HepG2 (cell line): ENCODE measurements at regions not wholly inside any gene's neighbourhood (a gene's known extent, or its start where the extent isn't known, plus 50 kb on each side); places are given as distances from the start of the nearest gene placed in this dataset.

Experiments
- ATAC-seq: fragments of 200-7000 bp; cut with Tn5 transposase; 3 replicates; pipeline ENCODE4 v1.9.1; 2020; ENCODE audit warnings: mild to moderate bottlenecking, moderate library complexity
- BruUV-seq: library from RNA; stranded (reverse); fragments of 400-500 nt; replicated peaks from 2 replicates; lab custom pipeline; 2021; lab: Mats Ljungman, UMichigan
- CTCF ChIA-PET: fragments of 300-600 bp; formaldehyde crosslinking; extraction: SDS; loops from one replicate; lab custom pipeline; 2021; ENCODE audit warnings: low total read pairs, inconsistent platforms, low intra/inter-chr PET ratio; lab: Yijun Ruan, JAX
- POLR2A ChIA-PET: fragments of 350-600 bp; sonication (Branson Sonifier 250); formaldehyde crosslinking; loops from one replicate; lab custom pipeline; 2020; ENCODE audit warnings: antibody characterized with exemption, inconsistent platforms; lab: Yijun Ruan, JAX
- DNase-seq: peaks from one replicate; pipeline ENCODE4 v3.0.0-alpha.2; 2015; ENCODE audit warnings: low spot score
- FAIRE-seq: peaks from 3 replicates; lab custom pipeline; 2011; peaks lifted over from hg19 to GRCh38; lab: Jason Lieb, UNC
- H2AFZ ChIP-seq: one replicate; pipeline ENCODE4 v1.6.1; 2011; ENCODE audit warnings: low read length, inconsistent platforms
- H3K27ac ChIP-seq: fragments of 300-600 bp; 3 replicates; pipeline ENCODE4 v1.8.0; 2011; ENCODE audit warnings: mixed run types, mild to moderate bottlenecking, mixed read lengths, low read length, inconsistent platforms; ENCODE audit not compliant: insufficient read depth; ENCODE audit errors: extremely low read length
- H3K27me3 ChIP-seq, 2 experiments: fragments of 200-600 bp in 1 of 2; 2 replicates in 1 of 2; 3 replicates in 1 of 2; pipeline versions ENCODE4 v1.6.0 to v1.8.0; 2011; ENCODE audit warnings: low read length in 2 of 2, mild to moderate bottlenecking in 2 of 2, moderate library complexity in 2 of 2, inconsistent platforms in 1 of 2; ENCODE audit not compliant: insufficient read depth in 2 of 2, control insufficient read depth in 1 of 2
- H3K36me3 ChIP-seq, 2 experiments: fragments of 200-600 bp in 1 of 2; replicated peaks in 1 of 2; 2 replicates in 1 of 2; 3 replicates in 1 of 2; pipeline versions ENCODE4 v1.5.1 to v1.8.0; 2011; ENCODE audit warnings: low read length in 2 of 2, inconsistent platforms in 1 of 2; ENCODE audit not compliant: insufficient read depth in 2 of 2, control insufficient read depth in 1 of 2
- H3K4me1 ChIP-seq: 2 replicates; pipeline ENCODE4 v1.5.1; 2012; ENCODE audit warnings: low read length, inconsistent platforms; ENCODE audit not compliant: insufficient read depth
- H3K4me2 ChIP-seq: 2 replicates; pipeline ENCODE4 v1.6.0; 2011; ENCODE audit warnings: low read depth, low read length, inconsistent platforms
- H3K4me3 ChIP-seq, 3 experiments: fragments of 200-600 bp in 1 of 3; sonication (generic), shearing (Covaris generic) in 1 of 3; replicated peaks in 1 of 3; 2 replicates each; pipeline ENCODE4 v1.5.1; 2011 to 2016; ENCODE audit warnings: low read length in 3 of 3, inconsistent platforms in 2 of 3, low read depth in 2 of 3, mild to moderate bottlenecking in 2 of 3, control low read depth in 1 of 3, mixed read lengths in 1 of 3; ENCODE audit not compliant: insufficient read depth in 1 of 3
- H3K79me2 ChIP-seq: one replicate; pipeline ENCODE4 v1.6.1; 2011; ENCODE audit warnings: low read length, inconsistent platforms; ENCODE audit not compliant: insufficient read depth
- H3K9ac ChIP-seq: 2 replicates; pipeline ENCODE4 v1.6.0; 2011; ENCODE audit warnings: mild to moderate bottlenecking, low read depth, low read length, inconsistent platforms; ENCODE audit not compliant: insufficient read depth
- H3K9me3 ChIP-seq: 2 replicates; pipeline ENCODE4 v1.5.1; 2012; ENCODE audit warnings: mild to moderate bottlenecking, low read length
- H4K20me1 ChIP-seq: 2 replicates; pipeline ENCODE4 v1.6.0; 2011; ENCODE audit warnings: inconsistent platforms, mild to moderate bottlenecking, low read length, moderate library complexity; ENCODE audit not compliant: insufficient read depth
- ATF2 ChIP-seq: sonication (generic); formaldehyde crosslinking; IDR thresholded peaks from 2 replicates; pipeline ENCODE4 v1.4.0; 2020; ENCODE audit warnings: missing genetic modification reagents
- EEA1 ChIP-seq: sonication (generic); formaldehyde crosslinking; IDR thresholded peaks from 2 replicates; pipeline ENCODE4 v1.5.1; 2020; ENCODE audit warnings: mild to moderate bottlenecking, missing genetic modification reagents, borderline replicate concordance
- FLYWCH1 ChIP-seq: sonication (generic); formaldehyde crosslinking; IDR thresholded peaks from 2 replicates; pipeline ENCODE4 v1.8.1; 2023; ENCODE audit warnings: mild to moderate bottlenecking, missing genetic modification reagents
- MYNN ChIP-seq: sonication (generic); formaldehyde crosslinking; IDR thresholded peaks from 2 replicates; pipeline ENCODE4 v1.4.0; 2020; ENCODE audit warnings: mild to moderate bottlenecking, low read depth, missing genetic modification reagents
- NFRKB ChIP-seq: fragments of 450-650 bp; IDR thresholded peaks from 2 replicates; pipeline ENCODE4 v1.6.1; 2017
- RAD21 ChIP-seq: fragments of 450-650 bp; formaldehyde crosslinking; IDR thresholded peaks from 2 replicates; pipeline ENCODE4 v1.5.0; 2020; ENCODE audit warnings: mild to moderate bottlenecking
- SETDB1 ChIP-seq: sonication (generic); formaldehyde crosslinking; IDR thresholded peaks from 2 replicates; pipeline ENCODE4 v1.5.1; 2020; ENCODE audit warnings: missing genetic modification reagents, mild to moderate bottlenecking, borderline replicate concordance
- TBL1XR1 ChIP-seq: fragments of 150-350 bp; IDR thresholded peaks from 2 replicates; pipeline ENCODE4 v1.6.1; 2014; ENCODE audit warnings: borderline replicate concordance, low read length; ENCODE audit not compliant: partially characterized antibody
- ZC3H13 ChIP-seq: sonication (generic); formaldehyde crosslinking; IDR thresholded peaks from 2 replicates; pipeline ENCODE4 v1.8.1; 2023; ENCODE audit warnings: mild to moderate bottlenecking, missing genetic modification reagents, moderate library complexity
- ZNF143 ChIP-seq: sonication (generic); formaldehyde crosslinking; IDR thresholded peaks from 2 replicates; pipeline ENCODE4 v1.4.0; 2020; ENCODE audit warnings: missing genetic modification reagents
- ZNF546 ChIP-seq: sonication (generic); formaldehyde crosslinking; conservative IDR thresholded peaks from 2 replicates; pipeline ENCODE4 v1.8.1; 2023; ENCODE audit warnings: mild to moderate bottlenecking, missing genetic modification reagents
- ZNF574 ChIP-seq: sonication (generic); formaldehyde crosslinking; IDR thresholded peaks from 2 replicates; pipeline ENCODE4 v1.4.0; 2020; ENCODE audit warnings: missing genetic modification reagents
- ZNF619 ChIP-seq: sonication (generic); formaldehyde crosslinking; IDR thresholded peaks from 2 replicates; pipeline ENCODE4 v1.4.0; 2020; ENCODE audit warnings: mild to moderate bottlenecking, missing genetic modification reagents
- ZNF7 ChIP-seq: IDR thresholded peaks from 2 replicates; pipeline ENCODE4 v1.6.1; 2016; ENCODE audit warnings: missing biosample characterization, missing genetic modification reagents
- ZSCAN9 ChIP-seq: IDR thresholded peaks from 2 replicates; pipeline ENCODE4 v1.6.1; 2016; ENCODE audit warnings: borderline replicate concordance
- WGBS: methylation state at CpG from one replicate; pipeline ENCODE4 v1.1.6; 2017; ENCODE audit warnings: low lambda C conversion rate; 5-methylcytosine and 5-hydroxymethylcytosine counted together
- in situ Hi-C: cut with HindIII; loops from 2 replicates; pipeline ENCODE4 v1.10.0; 2017; ENCODE audit warnings: low pct_unique_long_range_greater_than_20kb; ENCODE audit not compliant: extremely low pct_ligation_motif_present
- intact Hi-C: fragments of 100-400 bp; cut with micrococcal nuclease; formaldehyde crosslinking; loops from one replicate; pipeline ENCODE4 v1.10.0; 2022; ENCODE audit not compliant: unreplicated experiment

- in situ Hi-C loops (no loop called here), intact Hi-C loops (no loop called here)
- Histone ChIP-seq H3K4me2 (no peak overlapping the region), H4K20me1 (no peaks in the 10 kb centered on the region), H3K27me3 (peaks cover 0 to 8% of the 10 kb centered on the region in 2 experiments; a peak in 1 of 5 replicates), H3K9ac (no peak overlapping the region), H3K27ac (no peak overlapping the region), H2AFZ (no peak overlapping the region), H3K4me3 (no peak overlapping the region), H3K36me3 (no peaks in the 10 kb centered on the region), H3K4me1 (no peaks in the 10 kb centered on the region), H3K79me2 (no peaks in the 10 kb centered on the region), H3K9me3 (no peaks in the 10 kb centered on the region)
- FAIRE-seq, result no peak
- no TSS peak for BruUV-seq
- ATAC-seq, result no peak
- CTCF ChIA-PET, result no interaction called here
- POLR2A ChIA-PET, result no interaction called here
- TF ChIP-seq EEA1 (CRISPR knock-in tag), result no peak
- TF ChIP-seq ZC3H13 (CRISPR knock-in tag), result no peak
- no peak for TF ChIP-seq TBL1XR1
- no peak for TF ChIP-seq FLYWCH1 (CRISPR knock-in tag)
- no peak for TF ChIP-seq ZNF143 (CRISPR knock-in tag)
- TF ChIP-seq ZNF7 (CRISPR knock-in tag), result no peak
- WGBS, result 10% methylated on average over 4 of the region's 4 CpGs
- no peak for DNase-seq
Measured at GRCh38 chr7:24214670-24215069, 69.3 kb upstream of the NPY start.

- no peak for ATAC-seq
- H3K4me3 ChIP-seq, result no peak overlapping the region
- no peaks in the 10 kb centered on the region for H3K4me1 ChIP-seq
- H3K9ac ChIP-seq, result no peak overlapping the region
- no peak overlapping the region for H2AFZ ChIP-seq
- in situ Hi-C loops, result no loop called here
- CTCF ChIA-PET, result no interaction called here
- no peak for DNase-seq
- H3K9me3 ChIP-seq, result no peaks in the 10 kb centered on the region
- no peaks in the 10 kb centered on the region for H3K79me2 ChIP-seq
- no peaks in the 10 kb centered on the region for H3K36me3 ChIP-seq
- 10% methylated on average over 1 of the region's 2 CpGs for WGBS
- H3K27me3 ChIP-seq, result peaks cover 0 to 8% of the 10 kb centered on the region in 2 experiments; a peak in 1 of 5 replicates
- POLR2A ChIA-PET, result no interaction called here
- FAIRE-seq, result no peak
- no peaks in the 10 kb centered on the region for H4K20me1 ChIP-seq
- TF ChIP-seq SETDB1 (no peak), ZNF574 (no peak), MYNN (CRISPR knock-in tag) (no peak), ZNF619 (CRISPR knock-in tag) (no peak), NFRKB (no peak), ZSCAN9 (CRISPR knock-in tag) (no peak), RAD21 (CRISPR knock-in tag) (no peak), ATF2 (CRISPR knock-in tag) (no peak), ZNF546 (CRISPR knock-in tag) (no peak)
- H3K4me2 ChIP-seq, result no peak overlapping the region
- BruUV-seq, result no TSS peak
- no peak overlapping the region for H3K27ac ChIP-seq
- intact Hi-C loops, result no loop called here
Measured at GRCh38 chr7:24216576-24217125, 67.3 kb upstream of the NPY start.
